Heart right ventricle (tissue), 16 donors: ENCODE measurements at regions not wholly inside any gene's neighbourhood (a gene's known extent, or its start where the extent isn't known, plus 50 kb on each side); places are given as distances from the start of the nearest gene placed in this dataset.

Experiments used
- ATAC-seq, 8 donors: fragments of 200-7000 bp; cut with Tn5 transposase; one replicate each; pipeline ENCODE4 v1.9.1; 2020; ENCODE audit warnings: mild to moderate bottlenecking in 8 of 8, moderate library complexity in 8 of 8, moderate number of reproducible peaks in 1 of 8
- DNase-seq, 2 donors: peaks; one replicate each; pipeline ENCODE4 v3.0.0-alpha.2; 2020
- H3K27ac ChIP-seq, 10 donors: fragments of 200-600 bp; sonication (generic) in 2 of 10; one replicate each; pipeline versions ENCODE4 v1.5.0 to v1.8.0; 2020 to 2022; ENCODE audit warnings: mild to moderate bottlenecking in 3 of 10
- H3K27me3 ChIP-seq, 7 donors: fragments of 200-600 bp; one replicate each; pipeline ENCODE4 v1.8.0; 2021 to 2022; ENCODE audit warnings: mild to moderate bottlenecking in 2 of 7
- H3K36me3 ChIP-seq, 9 donors: fragments of 200-600 bp; sonication (generic) in 1 of 9; one replicate each; pipeline versions ENCODE4 v1.5.0 to v1.8.0; 2020 to 2022; ENCODE audit warnings: mild to moderate bottlenecking in 2 of 9
- H3K4me1 ChIP-seq, 9 donors: fragments of 200-600 bp; sonication (generic) in 1 of 9; one replicate each; pipeline versions ENCODE4 v1.5.0 to v1.8.0; 2020 to 2022; ENCODE audit warnings: mild to moderate bottlenecking in 4 of 9
- H3K4me3 ChIP-seq, 10 donors: fragments of 200-600 bp; sonication (generic) in 2 of 10; one replicate each; pipeline versions ENCODE4 v1.5.0 to v1.8.0; 2020 to 2022; ENCODE audit warnings: mild to moderate bottlenecking in 7 of 10, moderate library complexity in 2 of 10
- H3K9me3 ChIP-seq, 11 donors: fragments of 200-600 bp in 10 of 11; sonication (generic) in 2 of 11; one replicate each; pipeline versions ENCODE4 v1.5.0 to v1.8.0; 2013 to 2022; ENCODE audit warnings: mild to moderate bottlenecking in 2 of 11, control low read depth in 1 of 11, moderate library complexity in 1 of 11
- CTCF ChIP-seq, 9 donors: fragments of 200-600 bp; sonication (generic) in 2 of 9; IDR thresholded peaks; one replicate each; pipeline versions ENCODE4 v1.5.0 to v1.8.0; 2021 to 2022; ENCODE audit warnings: antibody characterized with exemption in 9 of 9, mild to moderate bottlenecking in 5 of 9, moderate library complexity in 1 of 9
- WGBS, 2 donors: extraction: QIAGEN DNeasy Blood & Tissue Kit; methylation state at CpG; one replicate each; pipeline ENCODE4 v1.1.7; 2013; ENCODE audit warnings: inconsistent platforms in 1 of 2; 5-methylcytosine and 5-hydroxymethylcytosine counted together
- intact Hi-C, 10 donors: fragments of 100-400 bp; cut with DNase I; formaldehyde crosslinking; loops; one replicate each; pipeline versions ENCODE4 v1.11.1 to v1.14.2; 2022
- donor health status: Arrhythmogenic right ventricular cardiomyopathy.
- donor health status: ischemic (EF 13 %, LVEDD 7.1; RV severe dilation, severe dysfunction).
- donor health status: healthy with polysubstance abuse.
- donor health status: DM: no; HTN: yes; CAD: no.
- donor health status: DM: no; HTN: no; CAD: no.
- donor health status: ischemic (EF 25% LVEDD 6.9; RV normal size, moderate dysfunction).
- donor health status: ischemic (EF 25% LVEDD 5.7; RV mildly dilated, moderate dysfunction).
- donor health status: healthy.
- donor health status: DM: yes; HTN: yes; CAD: no.
- donor health status: Ischemic cardiomyopathy.
- donor health status: ischemic (EF 35%, LVEDD 5.7; RV mildly dilated, moderate dysfunction).
- donor health status: nonischemic (EF 11% LVEDD 7.7; RV severe dilation, severe dysfunction).
- donor health status: DM: yes; HTN: yes; CAD: no.
- donor health status: PGD.
- donor health status: ischemic (EF 29% LVEDD 5.4; RV normal size, mild dysfunction).
- donor health status: nonischemic (EF 23%, LVEDD 6.1; RV moderate dilation, normal function).

- DNase-seq (no peak), ATAC-seq (no peak)
- no peak for TF ChIP-seq CTCF (IDR thresholded peaks at IDR 0.05)
- no peaks in the 10 kb centered on the region for H3K27me3 ChIP-seq
- intact Hi-C loops, result no loop called here
- H3K27ac ChIP-seq, result no peak overlapping the region
- no peak overlapping the region for H3K4me3 ChIP-seq
- WGBS, 2 donors, result 90 to 95% methylated on average over 3 of the region's 3 CpGs
- H3K36me3 ChIP-seq, result no peaks in the 10 kb centered on the region
- H3K9me3 ChIP-seq, result peaks cover 0 to 6% (median 0%) of the 10 kb centered on the region in 11 donors
- H3K4me1 ChIP-seq, result peaks cover 0 to 23% (median 0%) of the 10 kb centered on the region in 9 donors
Observed at GRCh38 chr2:8391584-8391983, 290.3 kb upstream of the ID2 start.

GRCh38 chr2:8392098-8392866 lies 289.6 kb upstream of the ID2 start:
- DNase-seq (no peak), ATAC-seq (no peak)
- Histone ChIP-seq H3K9me3 (peaks cover 0 to 6% (median 0%) of the 10 kb centered on the region in 11 donors), H3K27ac (no peak overlapping the region), H3K36me3 (no peaks in the 10 kb centered on the region), H3K4me3 (no peak overlapping the region), H3K4me1 (peaks cover 0 to 23% (median 0%) of the 10 kb centered on the region in 9 donors), H3K27me3 (no peaks in the 10 kb centered on the region)
- WGBS, 2 donors, result 96 to 98% methylated on average over 12 of the region's 12 CpGs
- intact Hi-C loops, result no loop called here
- no peak for TF ChIP-seq CTCF (IDR thresholded peaks at IDR 0.05)

GRCh38 chr2:8393506-8393905 lies 288.4 kb upstream of the ID2 start:
- Histone ChIP-seq H3K27ac (no peak overlapping the region), H3K27me3 (no peaks in the 10 kb centered on the region), H3K9me3 (no peaks in the 10 kb centered on the region), H3K4me1 (peaks cover 0 to 23% (median 0%) of the 10 kb centered on the region in 9 donors), H3K36me3 (no peaks in the 10 kb centered on the region), H3K4me3 (no peak overlapping the region)
- DNase-seq (no peak), ATAC-seq (no peak)
- intact Hi-C loops, result no loop called here
- 96 to 97% methylated on average over 6 of the region's 6 CpGs for WGBS, 2 donors
- TF ChIP-seq CTCF (IDR thresholded peaks at IDR 0.05), result no peak

DNA sequence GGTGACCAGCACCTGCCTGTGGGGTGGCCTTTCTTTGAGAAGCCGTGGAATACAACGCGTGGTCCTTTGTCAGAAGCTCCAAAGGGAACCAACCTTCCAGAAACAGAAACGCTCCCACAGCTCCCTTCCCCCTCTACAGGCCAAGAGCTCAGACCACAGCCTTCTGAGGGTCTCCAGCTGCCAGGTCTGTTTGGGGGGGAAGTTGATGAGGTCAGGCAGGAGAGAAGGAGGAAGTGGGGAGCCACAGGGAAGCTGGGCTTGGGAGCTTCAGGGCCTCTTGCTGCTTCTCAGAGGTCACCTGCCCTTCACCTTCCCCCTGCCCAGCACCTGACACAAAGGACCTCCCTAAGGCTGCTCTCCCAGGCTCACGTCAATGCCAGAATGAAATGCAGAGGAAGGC lies 287.7 kb upstream of the ID2 start:
- no peak overlapping the region for H3K4me3 ChIP-seq
- ATAC-seq (peak in 2 of 8 donors; percentile 44 to 47), DNase-seq (no peak)
- H3K36me3 ChIP-seq, result no peaks in the 10 kb centered on the region
- H3K27ac ChIP-seq, result no peak overlapping the region
- peaks cover 0 to 18% (median 0%) of the 10 kb centered on the region in 9 donors for H3K4me1 ChIP-seq
- no peaks in the 10 kb centered on the region for H3K27me3 ChIP-seq
- no peaks in the 10 kb centered on the region for H3K9me3 ChIP-seq
- no peak for TF ChIP-seq CTCF (IDR thresholded peaks at IDR 0.05)
- 88 to 91% methylated on average over 5 of the region's 5 CpGs for WGBS, 2 donors
- intact Hi-C loops, result no loop called here
